HG02610 (cell line): ENCODE measurements at regions not wholly inside any gene's neighbourhood (a gene's known extent, or its start where the extent isn't known, plus 50 kb on each side); places are given as distances from the start of the nearest gene placed in this dataset.
A peak's percentile ranks its signal among the peaks of the same experiment; 100 is the strongest.
"Not testable (repeated sequence)": the region's sequence is repeated elsewhere in the genome, so short reads cannot be mapped to it uniquely, and the experiment has no call there.

Source experiments
- ATAC-seq: cut with Tn5 transposase; IDR thresholded peaks from one replicate; pipeline ENCODE4 v1.9.1; 2021; ENCODE audit warnings: mild to moderate bottlenecking, moderate library complexity; ENCODE audit not compliant: unreplicated experiment

DNA sequence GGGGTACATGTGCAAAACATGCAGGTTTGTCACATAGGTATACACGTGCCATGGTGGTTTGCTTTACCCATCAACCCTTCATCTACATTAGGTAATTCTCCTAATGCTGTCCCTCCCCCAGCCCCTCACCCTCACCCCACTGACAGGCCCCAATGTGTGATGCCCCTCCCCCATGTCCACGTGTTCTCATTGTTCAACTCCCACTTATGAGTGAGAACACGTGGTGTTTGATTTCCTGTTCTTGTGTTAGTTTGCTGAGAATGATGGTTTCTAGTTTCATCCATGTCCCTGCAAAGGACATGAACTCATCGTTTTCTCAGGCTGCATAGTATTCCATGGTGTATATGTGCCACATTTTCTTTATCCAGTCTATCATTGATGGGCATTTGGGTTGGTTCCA is 232.9 kb upstream of the RASGRP1 start:
- not testable (repeated sequence) for ATAC-seq

DNA sequence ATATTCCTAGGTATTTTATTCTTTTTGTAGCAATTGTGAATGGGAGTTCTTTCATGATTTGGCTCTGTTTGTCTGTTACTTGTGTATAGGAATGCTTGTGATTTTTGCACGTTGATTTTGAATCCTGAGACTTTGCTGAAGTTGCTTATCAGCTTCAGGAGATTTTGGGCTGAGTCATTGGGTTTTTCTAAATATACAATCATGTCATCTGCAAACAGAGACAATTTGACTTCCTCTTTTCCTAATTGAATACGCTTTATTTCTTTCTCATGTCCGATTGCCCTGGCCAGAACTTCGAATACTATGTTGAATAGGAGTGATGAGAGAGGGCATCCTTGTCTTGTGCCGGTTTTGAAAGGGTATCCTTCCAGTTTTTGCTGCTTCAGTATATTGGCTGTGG is 234.6 kb upstream of the RASGRP1 start:
- not testable (repeated sequence) for ATAC-seq

DNA sequence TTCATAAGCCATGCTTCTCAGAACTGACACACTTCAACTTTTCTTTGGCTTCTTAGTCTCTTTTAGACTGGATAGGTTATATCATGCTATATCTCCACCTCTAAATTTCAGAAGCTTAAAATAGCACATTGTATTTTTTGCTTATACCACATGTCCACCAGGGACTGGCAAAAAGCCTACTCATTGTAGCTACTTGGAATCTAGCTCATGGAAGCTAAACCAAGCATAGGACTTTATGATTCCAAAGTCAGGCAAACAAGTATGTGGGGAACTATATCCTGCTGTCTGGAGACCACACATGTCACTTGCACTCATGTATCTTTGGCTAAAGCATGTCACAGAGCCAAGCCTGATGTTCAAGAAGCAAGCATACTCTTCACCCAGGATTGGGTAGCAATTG is 245.0 kb upstream of the RASGRP1 start:
- no peak for ATAC-seq

DNA sequence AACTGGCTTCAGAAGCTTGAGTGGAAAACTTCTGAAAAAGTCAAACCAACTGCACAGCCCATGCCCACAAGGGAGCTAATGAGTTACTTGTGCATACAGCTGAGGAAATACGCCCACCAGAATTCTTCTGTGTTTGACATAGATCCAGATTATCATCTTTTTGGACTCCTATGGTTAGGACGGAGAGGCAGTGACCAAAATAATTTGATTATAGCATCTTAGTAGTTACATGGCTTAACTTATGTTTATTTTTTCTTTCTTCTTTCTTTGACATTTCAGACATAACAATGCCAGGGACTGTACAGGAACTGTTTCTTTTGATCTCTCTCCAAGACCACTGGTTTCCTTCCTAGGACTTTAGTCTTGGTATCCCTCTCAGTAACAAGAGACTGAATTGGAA is 246.1 kb upstream of the RASGRP1 start:
- no peak for ATAC-seq

DNA sequence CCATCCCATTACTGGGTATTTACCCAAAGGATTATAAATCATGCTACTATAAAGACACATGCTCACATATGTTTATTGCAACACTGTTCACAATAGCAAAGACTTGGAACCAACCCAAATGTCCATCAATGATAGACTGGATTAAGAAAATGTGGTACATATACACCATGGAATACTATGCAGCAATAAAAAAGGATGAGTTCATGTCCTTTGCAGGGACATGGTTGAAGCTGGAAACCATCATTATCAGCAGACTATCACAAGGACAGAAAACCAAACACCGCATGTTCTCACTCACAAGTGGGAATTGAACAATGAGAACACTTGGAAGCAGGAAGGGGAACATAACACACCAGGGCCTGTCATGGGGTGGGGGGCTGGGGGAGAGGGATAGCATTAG is 249.6 kb upstream of the RASGRP1 start:
- ATAC-seq, result not testable (repeated sequence)

DNA sequence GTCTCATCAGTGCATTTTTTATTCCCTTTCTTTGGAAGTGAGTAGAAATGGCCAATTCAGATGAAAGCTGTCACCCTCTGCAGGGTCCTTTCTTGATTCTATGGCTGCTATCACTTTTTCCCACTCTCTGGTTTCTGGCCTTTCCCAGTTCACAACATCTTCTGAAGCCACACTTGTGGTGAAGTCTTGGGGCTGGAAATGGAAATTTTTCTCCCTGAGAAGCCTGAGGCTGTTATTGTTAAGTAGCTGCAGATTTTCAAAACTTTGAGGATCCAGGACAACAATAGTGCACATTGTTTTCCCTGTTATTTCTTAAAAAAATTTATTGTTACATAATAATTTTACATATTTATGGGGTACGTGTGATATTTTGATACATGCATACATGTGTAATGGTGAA is 250.3 kb upstream of the RASGRP1 start:
- ATAC-seq, result no peak

DNA sequence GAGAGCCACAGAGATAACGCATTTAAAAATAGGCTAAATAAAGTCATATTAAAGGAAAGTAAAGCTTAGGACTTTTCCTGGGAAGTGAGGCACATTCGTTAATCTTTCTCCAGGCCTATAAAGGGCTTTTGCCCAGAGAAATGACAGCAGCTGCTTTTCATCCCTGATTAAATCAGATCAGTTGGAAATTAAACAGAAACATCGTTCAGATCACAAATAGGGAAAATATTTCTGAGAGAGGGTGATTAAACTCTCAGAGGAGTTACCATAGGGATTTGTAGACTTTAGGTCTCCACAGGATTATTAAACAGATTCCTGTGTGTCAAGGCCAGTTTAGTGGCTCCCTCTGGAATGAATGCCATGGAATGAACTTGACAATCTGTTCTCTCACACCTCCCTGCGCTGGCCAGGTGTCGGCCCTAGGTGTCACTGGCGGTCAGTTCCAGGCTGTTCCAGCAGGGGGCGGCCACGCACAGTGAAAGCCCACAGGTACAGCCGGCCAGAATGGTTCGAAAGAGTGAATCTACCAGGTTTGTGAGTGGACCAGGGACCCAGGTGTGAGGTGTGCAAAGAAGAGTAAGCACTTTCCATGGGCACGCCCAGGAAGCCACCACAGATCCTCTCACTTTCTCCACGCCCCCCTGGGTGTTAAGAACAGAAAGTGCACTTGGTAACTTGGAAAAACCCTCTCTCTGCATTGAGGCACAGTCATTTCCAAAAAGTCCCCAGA is 253.0 kb upstream of the RASGRP1 start:
- peak; percentile 92 for ATAC-seq

DNA sequence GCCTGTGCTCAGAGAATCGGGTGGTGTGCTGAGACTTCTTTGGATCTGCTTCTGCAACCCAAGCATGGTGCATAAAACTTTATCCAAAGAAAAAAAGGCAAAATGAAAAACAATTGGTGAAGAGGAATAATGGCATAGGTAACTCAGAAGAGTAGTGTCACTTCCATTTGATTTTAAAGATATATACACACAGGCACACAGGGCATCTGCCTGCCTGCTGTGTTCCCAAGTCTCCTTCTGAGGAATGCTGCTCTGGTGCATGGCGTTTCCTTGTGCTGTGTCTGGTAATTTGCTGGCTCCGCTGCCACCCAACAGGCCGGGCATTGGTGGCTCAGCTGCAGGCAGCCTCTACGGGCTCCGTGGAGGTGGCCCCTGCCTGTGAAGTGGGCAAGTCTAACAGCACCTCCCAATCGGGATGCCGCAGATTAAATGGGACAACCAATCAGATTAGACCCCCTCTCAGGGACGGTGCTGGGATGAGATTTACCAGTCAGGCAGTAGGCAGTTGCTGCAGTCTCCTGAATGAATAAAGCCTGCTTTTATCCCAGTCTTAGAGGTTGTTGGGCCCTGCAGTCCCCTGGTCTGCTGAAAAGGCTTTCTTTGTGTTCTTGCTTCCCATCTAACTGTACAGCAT is 253.7 kb upstream of the RASGRP1 start:
- ATAC-seq, result peak; percentile 6

DNA sequence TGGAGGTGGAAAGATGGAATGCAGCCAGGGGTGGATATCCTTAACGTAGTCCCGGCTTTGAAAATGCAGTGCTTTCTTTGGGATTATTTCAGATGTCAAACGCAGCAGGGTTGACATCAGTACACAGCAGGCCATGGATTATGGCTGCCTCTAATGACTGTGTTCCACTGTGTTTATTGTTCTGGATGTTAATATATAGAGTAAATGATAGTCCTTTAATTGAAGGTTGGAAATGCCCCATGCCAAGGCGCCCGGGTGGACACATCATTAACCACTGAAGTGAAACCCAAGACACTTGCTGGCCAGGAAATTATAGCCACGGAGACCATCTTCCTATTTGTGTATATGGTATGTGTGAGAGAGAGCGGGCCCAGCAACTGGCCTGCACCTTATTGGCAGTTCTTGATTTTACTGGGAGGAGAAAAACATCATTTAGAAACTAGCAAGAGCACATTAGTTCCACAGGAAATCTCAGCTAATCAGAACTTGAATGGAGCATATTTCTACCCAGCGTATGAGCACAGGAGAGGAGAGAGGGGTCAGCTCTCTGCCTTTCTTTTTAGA is 254.9 kb upstream of the RASGRP1 start:
- no peak for ATAC-seq

DNA sequence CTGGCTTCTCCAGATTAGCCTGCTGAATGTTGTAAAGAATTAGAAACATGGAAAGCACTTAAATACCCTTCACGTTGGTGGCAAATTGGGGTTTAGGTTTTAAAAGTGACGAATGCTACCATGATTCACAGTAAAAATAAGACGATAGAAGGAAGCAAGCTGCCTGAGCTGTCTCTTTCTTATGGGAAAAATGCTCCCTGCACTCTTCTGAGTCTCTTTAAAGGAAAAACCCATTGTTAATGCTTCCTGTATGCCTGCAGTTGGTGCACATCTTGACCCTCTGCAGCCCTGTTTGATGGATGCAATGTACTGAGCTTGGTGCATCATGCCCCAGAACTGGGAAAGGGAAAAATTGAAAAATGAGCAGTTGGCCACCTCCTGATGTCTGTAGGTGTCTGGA is 258.6 kb upstream of the RASGRP1 start:
- ATAC-seq, result no peak

DNA sequence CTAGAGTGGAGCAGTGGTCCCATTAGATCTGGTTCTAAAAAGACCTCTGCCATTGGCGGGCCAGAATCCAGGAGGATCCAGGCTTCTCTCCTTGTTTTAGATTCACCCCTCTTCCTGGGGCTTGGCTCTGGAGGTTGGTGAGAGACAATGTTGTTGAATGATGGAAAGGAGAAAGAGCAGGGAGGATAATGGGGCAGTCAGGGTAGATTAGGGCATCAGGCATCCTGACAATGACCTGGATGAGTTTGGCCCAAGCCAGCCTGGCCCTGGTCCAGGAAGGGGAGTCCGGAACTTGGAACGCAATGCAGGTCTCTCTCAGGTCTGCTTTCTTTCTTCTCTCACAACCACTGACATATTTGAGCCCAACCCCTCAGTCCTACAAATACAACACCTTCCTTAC is 260.1 kb upstream of the RASGRP1 start:
- no peak for ATAC-seq

DNA sequence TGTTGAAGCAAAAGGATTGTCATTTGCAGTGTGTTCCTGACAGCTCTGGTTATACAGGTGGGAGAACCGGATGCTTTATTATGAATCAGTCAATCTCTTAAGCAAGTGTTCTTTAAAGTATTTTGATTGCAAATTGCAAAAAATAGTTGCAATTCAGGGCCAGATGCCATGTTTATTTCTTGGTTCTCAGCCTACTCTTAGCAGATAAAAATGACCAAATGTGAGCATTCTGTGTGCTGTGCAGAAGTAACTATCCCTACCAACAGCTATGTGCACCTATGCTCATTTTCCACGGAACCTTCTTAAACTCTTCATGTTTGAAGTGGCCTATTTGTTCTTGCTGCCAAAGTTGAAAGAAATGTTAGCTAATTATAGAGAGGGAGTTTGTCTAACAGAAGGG is 262.3 kb upstream of the RASGRP1 start:
- no peak for ATAC-seq

DNA sequence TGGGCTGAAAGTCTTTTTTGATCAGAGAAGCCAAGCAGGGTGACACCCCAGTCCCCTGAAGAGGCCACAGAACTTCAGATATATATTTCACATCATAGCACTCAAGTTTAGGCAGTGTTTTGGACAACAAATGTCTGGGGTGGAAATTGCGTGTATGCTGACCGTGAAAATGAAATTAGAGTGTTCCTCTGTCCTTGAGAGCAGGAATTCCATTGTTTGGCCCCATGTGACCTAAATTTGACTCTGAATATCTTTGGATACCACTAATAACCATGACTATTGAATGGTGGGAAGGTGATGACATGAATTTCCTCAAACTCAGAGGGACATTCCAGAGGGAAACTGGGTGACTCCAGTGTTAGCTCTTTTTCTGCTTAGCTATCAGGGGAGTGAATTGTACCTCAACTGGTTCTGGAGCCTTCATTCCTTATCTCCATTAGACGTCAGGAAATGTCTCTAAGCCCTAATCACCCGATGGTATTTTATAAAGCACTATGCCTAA is 263.5 kb upstream of the RASGRP1 start:
- no peak for ATAC-seq

DNA sequence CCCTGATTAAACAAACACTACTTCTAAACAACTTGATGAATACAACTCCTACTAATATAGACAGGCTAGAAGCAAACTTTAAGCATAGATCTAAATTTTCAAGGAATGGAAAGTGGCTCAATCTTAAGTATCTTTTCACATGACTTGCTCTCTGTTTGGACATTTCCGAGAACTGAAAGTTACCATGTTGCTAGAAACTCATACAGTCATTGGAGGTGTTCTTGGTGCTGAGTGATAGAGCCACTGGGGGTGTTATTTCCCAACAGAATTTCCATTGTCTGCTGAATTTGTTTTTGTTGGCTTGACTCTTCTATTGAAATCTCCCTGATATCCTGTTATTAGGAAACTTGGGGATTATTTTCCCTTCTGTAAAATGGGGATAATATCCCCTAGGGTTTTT is 264.5 kb upstream of the RASGRP1 start:
- ATAC-seq, result no peak

DNA sequence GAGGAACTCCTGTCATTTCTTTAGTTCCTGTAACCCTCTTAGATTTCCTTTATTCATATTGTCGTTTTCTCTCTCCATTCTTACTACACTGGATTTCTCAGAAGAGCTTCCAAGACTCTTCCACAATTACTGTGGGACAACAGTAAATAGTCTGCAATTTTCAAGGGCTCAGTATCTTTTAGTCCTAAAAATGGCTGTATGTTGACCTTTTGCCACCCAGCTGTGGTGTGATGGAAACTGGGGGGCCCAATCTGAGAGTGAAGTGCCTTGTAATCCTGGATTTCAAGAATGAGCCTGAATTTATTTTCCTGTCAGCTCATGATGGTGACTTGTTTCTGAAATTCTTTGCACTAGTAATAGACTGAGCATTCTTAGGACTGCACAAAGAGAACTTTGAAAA is 277.6 kb upstream of the RASGRP1 start:
- no peak for ATAC-seq

DNA sequence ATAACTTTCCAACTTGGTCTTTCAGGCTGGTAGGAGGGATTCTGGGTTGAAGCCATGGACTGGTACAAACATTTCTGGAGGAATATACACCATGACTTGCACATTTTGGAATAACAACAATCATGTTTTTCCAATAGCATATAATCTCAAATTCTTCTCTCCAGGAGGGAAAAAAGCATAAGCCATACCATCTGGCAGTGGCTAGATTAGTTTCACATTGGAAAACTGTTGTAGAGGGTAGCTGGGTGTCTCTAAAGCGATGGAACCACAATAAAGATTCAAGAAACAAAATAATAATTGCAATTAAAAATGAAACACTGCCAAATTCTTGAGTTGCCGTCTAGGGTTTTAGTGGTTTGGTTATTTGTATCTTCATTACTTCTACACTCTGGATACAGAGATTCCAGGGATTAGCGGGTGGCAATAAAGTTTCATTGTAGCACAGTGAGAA is 278.5 kb upstream of the RASGRP1 start:
- no peak for ATAC-seq

DNA sequence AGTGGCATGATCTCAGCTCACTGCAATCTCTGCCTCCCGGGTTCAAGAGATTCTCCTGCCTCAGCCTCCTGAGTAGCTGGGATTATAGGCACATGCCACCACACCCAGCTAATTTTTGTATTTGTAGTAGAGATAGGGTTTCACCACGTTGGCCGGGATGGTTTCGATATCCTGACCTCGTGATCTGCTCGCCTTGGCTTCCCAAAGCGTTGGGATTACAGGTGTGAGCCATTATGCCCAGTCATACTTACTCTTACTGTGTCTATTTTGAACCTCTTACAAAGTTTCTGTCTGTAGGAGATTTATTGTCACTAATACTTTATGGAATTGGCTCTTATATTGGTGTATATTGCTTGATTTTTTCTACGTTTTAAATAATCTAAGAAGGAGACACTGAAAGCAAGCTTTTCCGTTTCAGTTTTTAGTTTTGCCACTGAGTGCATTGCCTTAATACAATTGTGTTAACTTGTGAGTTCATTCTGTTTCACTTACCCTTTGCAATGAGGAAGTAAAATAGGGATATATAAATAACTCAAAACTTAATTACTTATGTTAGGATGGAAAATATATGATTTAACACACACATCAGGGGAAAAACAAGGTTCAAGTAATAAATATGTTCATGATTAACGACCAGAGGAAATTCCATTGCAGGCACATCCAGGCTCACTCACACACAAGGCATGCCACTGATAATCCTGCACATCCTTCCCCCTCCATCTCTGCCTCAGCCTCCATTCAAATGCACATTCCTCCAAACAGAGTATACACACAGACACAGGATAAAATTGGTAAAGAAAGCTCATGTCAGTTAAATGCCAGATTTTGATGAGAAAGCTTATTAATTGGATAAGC is 279.3 kb upstream of the RASGRP1 start:
- ATAC-seq, result no peak

DNA sequence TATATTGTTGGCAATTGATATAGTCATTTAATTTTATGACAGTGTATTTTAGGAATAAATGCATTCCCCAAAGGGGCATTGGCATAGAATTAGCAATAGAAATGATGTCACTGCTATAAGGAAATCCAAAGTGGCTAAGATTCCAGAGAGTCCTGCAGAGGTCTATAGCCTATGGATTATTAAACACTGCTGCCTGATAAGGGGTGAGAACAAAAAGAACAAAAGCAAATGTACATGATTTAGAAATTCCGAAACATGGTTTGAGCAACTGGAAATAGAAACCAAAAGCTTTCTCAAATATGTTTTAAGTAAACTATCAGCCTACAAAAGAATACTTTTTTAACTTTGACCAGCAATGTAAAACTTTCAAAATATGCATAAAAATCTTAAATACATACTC is 280.1 kb upstream of the RASGRP1 start:
- ATAC-seq, result no peak

DNA sequence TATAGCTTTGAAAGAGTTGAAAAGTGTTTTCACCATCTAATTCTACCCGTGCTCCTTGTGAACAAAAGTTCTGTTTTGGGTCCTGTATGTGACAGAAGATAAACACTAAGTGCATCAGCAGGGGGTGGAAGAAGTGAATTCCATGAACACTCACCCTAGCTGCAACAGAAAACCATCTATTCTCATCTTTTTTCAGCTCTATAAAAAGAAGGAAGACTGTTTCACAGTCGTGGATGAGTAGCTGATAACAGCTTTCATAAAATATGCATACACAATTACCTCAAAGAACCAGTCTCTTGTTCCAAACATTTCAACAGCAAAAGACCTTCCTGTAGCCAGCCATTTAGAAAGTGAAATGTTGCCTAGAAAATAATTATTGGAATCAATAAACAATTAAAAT is 281.7 kb upstream of the RASGRP1 start:
- ATAC-seq, result no peak

DNA sequence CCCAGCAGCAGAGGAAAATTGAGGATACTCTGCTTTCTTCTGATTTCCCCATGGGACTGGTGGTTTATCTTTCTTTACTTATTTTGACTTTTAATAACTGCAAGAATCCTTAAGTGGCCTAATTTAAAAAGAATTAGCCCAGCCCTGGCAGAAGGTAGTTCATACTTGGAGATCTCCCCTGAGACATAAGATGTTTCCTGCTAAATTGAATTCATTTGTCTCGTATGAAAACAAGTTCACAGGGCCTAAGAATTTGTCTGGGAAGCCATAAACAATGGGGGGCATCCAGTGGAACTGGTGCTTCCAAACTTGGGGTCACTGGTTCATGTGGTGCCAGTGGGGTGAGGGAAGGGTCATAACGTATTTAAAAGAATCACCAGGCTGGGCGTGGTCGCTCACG is 283.1 kb upstream of the RASGRP1 start:
- no peak for ATAC-seq

DNA sequence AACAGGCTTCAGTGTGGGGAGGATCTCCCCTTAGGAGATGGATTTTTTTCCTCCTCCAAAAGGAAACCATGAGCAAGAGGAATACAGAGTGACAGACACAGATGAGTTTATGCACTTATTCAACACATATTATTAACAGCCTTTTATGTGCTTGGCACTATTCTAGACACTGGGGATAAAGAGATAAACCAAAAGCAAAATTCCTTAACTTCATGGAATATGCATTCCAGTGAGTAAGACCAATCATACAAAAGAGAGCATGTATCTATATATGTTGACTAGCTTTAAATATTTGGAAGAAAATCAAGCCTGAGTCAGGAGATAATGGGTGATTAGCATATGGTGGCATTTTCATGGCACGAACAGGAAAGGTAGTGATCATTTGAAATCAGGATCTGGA is 284.4 kb upstream of the RASGRP1 start:
- no peak for ATAC-seq
